GM12878 (cell line): ENCODE measurements at regions not wholly inside any gene's neighbourhood (a gene's known extent, or its start where the extent isn't known, plus 50 kb on each side); places are given as distances from the start of the nearest gene placed in this dataset.

ENCODE experiments used
- ATAC-seq: fragments of 200-7000 bp; cut with Tn5 transposase; 3 replicates; pipeline ENCODE4 v1.9.1; 2020; ENCODE audit warnings: mild to moderate bottlenecking, moderate library complexity
- BruUV-seq: library from RNA; stranded (reverse); fragments of 400-500 nt; replicated peaks from 2 replicates; lab custom pipeline; 2021; lab: Mats Ljungman, UMichigan
- CTCF ChIA-PET: fragments of 300-600 bp; sonication (Branson Sonifier 250); formaldehyde crosslinking; extraction: SDS; loops from one replicate; lab custom pipeline; 2021; ENCODE audit warnings: inconsistent platforms; lab: Yijun Ruan, JAX
- POLR2A ChIA-PET: fragments of 350-600 bp; formaldehyde crosslinking; extraction: SDS; loops from one replicate; lab custom pipeline; 2021; ENCODE audit warnings: inconsistent platforms; lab: Charles Lee
- RAD21 ChIA-PET: fragments of 300-600 bp; sonication (Branson Sonifier 250); formaldehyde crosslinking; loops from one replicate; lab custom pipeline; 2023; ENCODE audit warnings: antibody characterized with exemption; ENCODE audit not compliant: unreplicated experiment; lab: Charles Lee
- SMC1A ChIA-PET: fragments of 300-600 bp; sonication (Branson Sonifier 250); formaldehyde crosslinking; loops from one replicate; lab custom pipeline; 2023; ENCODE audit not compliant: unreplicated experiment, uncharacterized antibody; lab: Charles Lee
- DNase-seq: peaks from one replicate; pipeline ENCODE4 v3.0.0-alpha.2; 2011; ENCODE audit warnings: low read depth, low spot score
- FAIRE-seq: peaks from 3 replicates; lab custom pipeline; 2011; peaks lifted over from hg19 to GRCh38; lab: Jason Lieb, UNC
- H2AFZ ChIP-seq: 2 replicates; pipeline ENCODE4 v1.6.0; 2011; ENCODE audit warnings: low read depth, low read length, control low read depth; ENCODE audit not compliant: control insufficient read depth
- H3K27ac ChIP-seq: 2 replicates; pipeline ENCODE4 v1.5.1; 2011; ENCODE audit warnings: control low read depth; ENCODE audit not compliant: control insufficient read depth, insufficient read depth
- H3K27me3 ChIP-seq, 2 experiments: replicated peaks in 1 of 2; 2 replicates each; pipeline versions ENCODE4 v1.6.0 to v1.6.1; 2011; ENCODE audit warnings: low read length in 1 of 2; ENCODE audit not compliant: control insufficient read depth in 2 of 2, insufficient read depth in 2 of 2
- H3K36me3 ChIP-seq, 2 experiments: 2 replicates each; pipeline ENCODE4 v1.5.1; 2011; ENCODE audit warnings: low read length in 1 of 2; ENCODE audit not compliant: control insufficient read depth in 2 of 2, insufficient read depth in 2 of 2
- H3K4me1 ChIP-seq: 2 replicates; pipeline ENCODE4 v1.6.1; 2011; ENCODE audit warnings: mild to moderate bottlenecking, low read length, moderate library complexity, mixed read lengths; ENCODE audit not compliant: control insufficient read depth, insufficient read depth
- H3K4me2 ChIP-seq: 2 replicates; pipeline ENCODE4 v1.6.0; 2011; ENCODE audit warnings: control low read depth; ENCODE audit not compliant: control insufficient read depth, insufficient read depth
- H3K4me3 ChIP-seq: fragments of 200-600 bp; sonication (generic); 2 replicates; pipeline ENCODE4 v1.5.1; 2016
- H3K79me2 ChIP-seq: 2 replicates; pipeline ENCODE4 v1.6.0; 2011; ENCODE audit warnings: low read length; ENCODE audit not compliant: control insufficient read depth, insufficient read depth
- H3K9ac ChIP-seq: 2 replicates; pipeline ENCODE4 v1.8.0; 2011; ENCODE audit warnings: low read length, control low read depth, mixed read lengths; ENCODE audit not compliant: control insufficient read depth, insufficient read depth
- H3K9me3 ChIP-seq: replicated peaks from 3 replicates; pipeline ENCODE4 v1.5.1; 2011; ENCODE audit warnings: mild to moderate bottlenecking, low read length; ENCODE audit not compliant: control insufficient read depth, insufficient read depth
- H4K20me1 ChIP-seq: 2 replicates; pipeline ENCODE4 v1.6.0; 2011; ENCODE audit not compliant: control insufficient read depth, insufficient read depth
- EZH2 ChIP-seq: IDR thresholded peaks from 2 replicates; pipeline ENCODE4 v1.6.1; 2012; ENCODE audit warnings: low read depth, mild to moderate bottlenecking, control low read depth, inconsistent platforms, low read length, borderline replicate concordance; ENCODE audit not compliant: control insufficient read depth
- HDGF ChIP-seq: fragments of 450-650 bp; IDR thresholded peaks from 2 replicates; pipeline ENCODE4 v1.6.1; 2016; ENCODE audit warnings: antibody characterized with exemption
- MYB ChIP-seq: fragments of 150-350 bp; IDR thresholded peaks from 2 replicates; pipeline ENCODE4 v1.6.1; 2014; ENCODE audit warnings: mild to moderate bottlenecking, low read depth, low read length, borderline replicate concordance
- NFXL1 ChIP-seq: fragments of 450-650 bp; IDR thresholded peaks from 2 replicates; pipeline ENCODE4 v1.6.1; 2017; ENCODE audit warnings: antibody characterized with exemption, mild to moderate bottlenecking, borderline replicate concordance
- RB1 ChIP-seq: fragments of 450-650 bp; formaldehyde crosslinking; IDR thresholded peaks from 2 replicates; pipeline ENCODE4 v1.6.1; 2017; ENCODE audit warnings: mild to moderate bottlenecking, borderline replicate concordance
- RELA ChIP-seq: fragments of 450-650 bp; IDR thresholded peaks from 2 replicates; pipeline ENCODE4 v1.8.0; 2014; ENCODE audit warnings: borderline replicate concordance; ENCODE audit not compliant: partially characterized antibody
- TAF1 ChIP-seq: IDR thresholded peaks from 2 replicates; pipeline ENCODE4 v1.6.1; 2011; ENCODE audit warnings: mild to moderate bottlenecking, low read depth, low read length, borderline replicate concordance
- USF2 ChIP-seq: IDR thresholded peaks from 2 replicates; pipeline ENCODE4 v1.6.1; 2011; ENCODE audit warnings: low read depth, low read length, improper control_type of control experiment, borderline replicate concordance
- ZNF274 ChIP-seq: IDR thresholded peaks from one replicate; pipeline ENCODE4 v1.8.0; 2011; ENCODE audit not compliant: insufficient read length, insufficient read depth
- WGBS: methylation state at CpG from one replicate; pipeline ENCODE4 v1.1.6; 2016; ENCODE audit warnings: low lambda C conversion rate; ENCODE audit not compliant: insufficient replicate concordance, insufficient coverage; ENCODE audit errors: missing lambda C conversion rate; 5-methylcytosine and 5-hydroxymethylcytosine counted together
- in situ Hi-C: fragments of 300-500 bp; cut with MboI; formaldehyde crosslinking; loops from 9 replicates; pipeline ENCODE4 v1.14.3; 2018; ENCODE audit warnings: mixed read lengths
- intact Hi-C: fragments of 100-400 bp; cut with micrococcal nuclease; formaldehyde crosslinking; loops from one replicate; pipeline ENCODE4 v1.14.2; 2022; ENCODE audit not compliant: unreplicated experiment

- Histone ChIP-seq H3K79me2 (no peaks in the 10 kb centered on the region), H3K27me3 (no peaks in the 10 kb centered on the region; a peak in 1 of 4 replicates), H3K4me2 (no peak overlapping the region), H3K27ac (no peak overlapping the region), H2AFZ (no peak overlapping the region), H3K9ac (no peak overlapping the region), H3K4me3 (no peak overlapping the region), H3K36me3 (no peaks in the 10 kb centered on the region), H3K4me1 (no peaks in the 10 kb centered on the region), H3K9me3 (no peaks in the 10 kb centered on the region), H4K20me1 (no peaks in the 10 kb centered on the region)
- no TSS peak for BruUV-seq
- TF ChIP-seq NFXL1 = no peak
- TF ChIP-seq TAF1 = no peak
- no peak for TF ChIP-seq RB1
- TF ChIP-seq MYB = no peak
- no peak for TF ChIP-seq USF2
- TF ChIP-seq ZNF274 = no peak
- no peak for TF ChIP-seq RELA
- TF ChIP-seq HDGF = no peak
- TF ChIP-seq EZH2 = no peak
- ChIA-PET CTCF (interaction anchor here (0.7 to 2.3 kb wide), 2 partner anchors 224 to 256 kb away, joined by 3 to 5 read pairs; no protein-coding TSS in a partner anchor), RAD21 (interaction anchor here (0.7 to 1.8 kb wide), 2 partner anchors 45 to 222 kb away, joined by 4 to 5 read pairs; no protein-coding TSS in a partner anchor), SMC1A (interaction anchor here (0.6 kb wide), 1 partner anchor 339 kb away, joined by 3 read pairs; no protein-coding TSS in a partner anchor), POLR2A (no interaction called here)
- intact Hi-C loops (loop anchor here (1.0 kb wide), 1 partner anchor 208 kb away; no protein-coding TSS in a partner anchor), in situ Hi-C loops (no loop called here)
- DNase-seq (no peak), ATAC-seq (no peak), FAIRE-seq (no peak)
- 68% methylated on average over 12 of the region's 14 CpGs for WGBS
These were observed 78.4 kb upstream of the SLC45A1 start for GRCh38 chr1:8239306-8240023.
